ENCODE measurements at regions not wholly inside any gene's neighbourhood (a gene's known extent, or its start where the extent isn't known, plus 50 kb on each side); places are given as distances from the start of the nearest gene placed in this dataset.

- Histone ChIP-seq H3K4me3 (no peak overlapping the region), H3K4me1 (no peaks in the 10 kb centered on the region), H3K27ac (no peak overlapping the region), H3K27me3 (no peaks in the 10 kb centered on the region), H3K36me3 (no peaks in the 10 kb centered on the region), H3K9me3 (no peaks in the 10 kb centered on the region)
- DNase-seq: no peak
- WGBS, 2 donors (ENCODE audit: low coverage in 1 of 2): 53 to 57% methylated on average over 1 of the region's 1 CpG
- in situ Hi-C loops (cut with MboI; ENCODE audit: low pct_ligation_motif_present in 1 of 4, low pct_unique_long_range_greater_than_20kb in 1 of 4, low sequenced_read_pairs in 3 of 4) (no loop called here), intact Hi-C loops (cut with DNase I; ENCODE audit: low total_unique reads) (no loop called here)
- TF ChIP-seq CTCF (IDR thresholded peaks at IDR 0.05): no peak
- TF ChIP-seq EP300 (IDR thresholded peaks at IDR 0.05; ENCODE audit: low read depth): no peak
- no peak for TF ChIP-seq POLR2A (IDR thresholded peaks at IDR 0.05)
- TF ChIP-seq POLR2AphosphoS5 (IDR thresholded peaks at IDR 0.05): no peak
Measured at GRCh38 chr3:8147711-8148110, 353.9 kb upstream of the LMCD1 start.

- 58 to 65% methylated on average over 4 to 6 of the region's 6 CpGs for WGBS, 2 donors (ENCODE audit: low coverage in 1 of 2)
- no peaks in the 10 kb centered on the region for H3K36me3 ChIP-seq
- H3K9me3 ChIP-seq: no peaks in the 10 kb centered on the region
- no peak overlapping the region for H3K27ac ChIP-seq
- in situ Hi-C loops (cut with MboI; ENCODE audit: low pct_ligation_motif_present in 1 of 4, low pct_unique_long_range_greater_than_20kb in 1 of 4, low sequenced_read_pairs in 3 of 4): no loop called here
- no peaks in the 10 kb centered on the region for H3K4me1 ChIP-seq
- H3K4me3 ChIP-seq: no peak overlapping the region
- no peak for TF ChIP-seq POLR2A (IDR thresholded peaks at IDR 0.05)
- TF ChIP-seq EP300 (IDR thresholded peaks at IDR 0.05; ENCODE audit: low read depth): no peak
- TF ChIP-seq CTCF (IDR thresholded peaks at IDR 0.05): no peak
- no peak for TF ChIP-seq POLR2AphosphoS5 (IDR thresholded peaks at IDR 0.05)
- intact Hi-C loops (cut with DNase I; ENCODE audit: low total_unique reads): no loop called here
- H3K27me3 ChIP-seq: no peaks in the 10 kb centered on the region
- DNase-seq: no peak
Measured at GRCh38 chr3:8152821-8153418, 348.7 kb upstream of the LMCD1 start.

- Histone ChIP-seq H3K27me3 (no peaks in the 10 kb centered on the region), H3K36me3 (no peaks in the 10 kb centered on the region), H3K4me3 (no peak overlapping the region), H3K4me1 (no peaks in the 10 kb centered on the region), H3K9me3 (no peaks in the 10 kb centered on the region), H3K27ac (no peak overlapping the region)
- intact Hi-C loops (cut with DNase I; ENCODE audit: low total_unique reads): no loop called here
- no peak for DNase-seq
- in situ Hi-C loops (cut with MboI; ENCODE audit: low pct_ligation_motif_present in 1 of 4, low pct_unique_long_range_greater_than_20kb in 1 of 4, low sequenced_read_pairs in 3 of 4): no loop called here
- TF ChIP-seq EP300 (IDR thresholded peaks at IDR 0.05; ENCODE audit: low read depth) (no peak), POLR2AphosphoS5 (IDR thresholded peaks at IDR 0.05) (no peak), CTCF (IDR thresholded peaks at IDR 0.05) (no peak), POLR2A (IDR thresholded peaks at IDR 0.05) (no peak)
Measured at GRCh38 chr3:8153800-8154199, 347.8 kb upstream of the LMCD1 start.

- 59 to 74% methylated on average over 3 of the region's 3 CpGs for WGBS, 2 donors (ENCODE audit: low coverage in 1 of 2)
- in situ Hi-C loops (cut with MboI; ENCODE audit: low pct_ligation_motif_present in 1 of 4, low pct_unique_long_range_greater_than_20kb in 1 of 4, low sequenced_read_pairs in 3 of 4) (no loop called here), intact Hi-C loops (cut with DNase I; ENCODE audit: low total_unique reads) (no loop called here)
- no peak overlapping the region for H3K4me3 ChIP-seq
- H3K27ac ChIP-seq: no peak overlapping the region
- DNase-seq: no peak
- H3K36me3 ChIP-seq: no peaks in the 10 kb centered on the region
- no peak for TF ChIP-seq CTCF (IDR thresholded peaks at IDR 0.05)
- no peak for TF ChIP-seq EP300 (IDR thresholded peaks at IDR 0.05; ENCODE audit: low read depth)
- TF ChIP-seq POLR2A (IDR thresholded peaks at IDR 0.05): no peak
- no peak for TF ChIP-seq POLR2AphosphoS5 (IDR thresholded peaks at IDR 0.05)
- H3K9me3 ChIP-seq: no peaks in the 10 kb centered on the region
- no peaks in the 10 kb centered on the region for H3K4me1 ChIP-seq
- no peaks in the 10 kb centered on the region for H3K27me3 ChIP-seq
Measured at GRCh38 chr3:8154617-8155016, 347.0 kb upstream of the LMCD1 start.
